ENCODE measurements at regions not wholly inside any gene's neighbourhood (a gene's known extent, or its start where the extent isn't known, plus 50 kb on each side); places are given as distances from the start of the nearest gene placed in this dataset.
"Not testable (repeated sequence)": the region's sequence is repeated elsewhere in the genome, so short reads cannot be mapped to it uniquely, and the experiment has no call there.

DNA sequence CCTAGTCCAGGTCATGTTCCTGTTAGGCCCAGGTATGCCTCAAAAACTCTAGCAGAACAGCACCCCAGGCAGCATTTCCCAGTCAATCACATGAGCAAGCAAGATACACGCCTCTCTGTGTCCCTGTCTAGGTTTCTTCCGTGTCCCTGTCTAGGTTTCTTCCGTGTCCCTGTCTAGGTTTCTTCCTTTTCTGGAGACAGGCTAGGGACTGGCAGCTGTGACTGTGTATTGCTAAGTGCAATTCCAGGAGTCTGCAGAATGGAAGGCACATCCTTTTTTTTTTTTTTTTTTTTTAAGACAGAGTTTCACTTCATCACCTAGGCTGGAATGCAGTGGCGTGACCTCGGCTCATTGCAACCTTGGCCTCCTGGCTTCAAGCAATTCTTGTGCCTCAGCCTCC, 77.6 kb downstream of the SETD4 start:
- no peak for DNase-seq

DNA sequence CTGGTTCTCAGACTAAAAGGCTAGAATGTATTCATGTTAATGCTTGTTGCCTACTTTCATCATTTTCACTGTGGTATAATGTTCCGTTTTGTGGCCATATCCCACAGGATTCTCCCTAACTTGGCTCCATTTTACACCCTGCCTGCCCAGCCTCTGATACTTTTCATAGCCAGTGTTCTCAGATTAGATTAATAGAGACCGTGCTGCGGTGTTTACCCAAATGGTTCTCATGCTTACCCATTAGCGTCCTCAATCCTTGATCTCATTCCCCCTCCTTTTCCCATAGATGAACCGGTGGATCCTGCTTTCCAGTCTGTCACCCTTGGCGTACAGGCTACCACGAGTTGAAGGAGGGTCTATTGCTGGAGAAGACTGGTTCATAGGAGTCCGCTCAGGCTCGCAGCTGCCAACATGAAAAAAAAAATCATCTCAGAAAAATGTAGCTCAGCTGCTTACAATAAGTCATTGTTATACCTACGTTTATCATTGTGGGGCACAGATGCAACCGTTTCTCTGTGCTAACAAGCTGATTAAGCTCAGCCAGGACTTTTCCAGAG, 78.7 kb downstream of the SETD4 start:
- DNase-seq: no peak

DNA sequence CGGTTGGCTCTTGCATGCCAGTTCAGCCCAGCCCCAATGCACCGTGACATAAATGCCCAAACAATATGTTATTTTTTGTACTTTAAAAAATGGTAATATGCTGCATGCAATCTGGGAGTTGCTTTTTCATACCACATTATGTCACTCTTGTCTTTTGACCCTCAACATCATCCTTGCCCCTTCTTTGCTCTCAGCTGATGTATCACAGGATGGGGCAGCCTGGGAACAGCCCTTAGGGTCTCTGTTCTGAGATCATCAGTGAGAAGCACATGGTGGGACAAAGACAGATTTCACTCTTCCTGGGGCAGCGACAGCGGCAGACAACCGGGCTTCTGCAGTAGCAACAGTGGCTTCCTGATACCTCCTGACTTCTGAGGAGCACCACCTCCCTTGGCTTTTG, 79.5 kb downstream of the SETD4 start:
- DNase-seq: no peak

DNA sequence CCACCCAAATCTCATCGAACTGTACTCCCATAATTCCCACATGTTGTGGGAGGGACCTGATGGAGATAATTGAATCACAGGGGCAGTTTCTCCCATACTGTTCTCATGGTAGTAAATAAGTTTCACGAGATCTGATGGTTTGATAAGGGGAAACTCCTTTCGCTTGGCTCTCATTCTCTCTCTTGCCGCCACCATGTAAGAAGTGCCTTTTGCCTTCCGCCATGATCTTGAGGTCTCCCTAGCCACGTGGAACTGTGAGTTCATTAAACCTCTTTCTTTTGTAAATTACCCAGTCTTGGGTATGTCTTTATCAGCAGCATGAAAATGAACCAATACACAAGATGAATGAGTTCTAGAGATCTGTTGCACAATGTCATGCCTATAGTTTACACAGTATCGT, 82.5 kb downstream of the SETD4 start:
- not testable (repeated sequence) for DNase-seq

DNA sequence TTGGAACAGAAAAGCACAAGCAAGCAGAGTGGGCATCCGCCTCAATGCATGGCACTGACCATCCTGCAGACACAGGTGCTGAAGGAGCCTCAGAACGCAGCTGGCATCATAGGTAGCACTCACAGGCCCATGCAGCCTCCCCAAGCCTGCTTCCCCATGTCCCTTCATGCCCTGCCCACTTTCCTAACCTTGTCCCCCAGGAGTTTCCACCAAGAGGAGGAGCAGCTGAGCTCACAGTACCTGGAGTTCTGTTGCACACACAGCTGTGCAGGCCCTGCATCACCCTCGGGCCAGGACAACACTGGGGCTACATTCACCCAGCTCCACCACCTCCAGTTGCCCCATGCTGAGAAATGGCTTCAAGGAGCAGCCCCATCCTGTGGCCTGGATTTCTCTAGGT, 83.4 kb downstream of the SETD4 start:
- DNase-seq: no peak

DNA sequence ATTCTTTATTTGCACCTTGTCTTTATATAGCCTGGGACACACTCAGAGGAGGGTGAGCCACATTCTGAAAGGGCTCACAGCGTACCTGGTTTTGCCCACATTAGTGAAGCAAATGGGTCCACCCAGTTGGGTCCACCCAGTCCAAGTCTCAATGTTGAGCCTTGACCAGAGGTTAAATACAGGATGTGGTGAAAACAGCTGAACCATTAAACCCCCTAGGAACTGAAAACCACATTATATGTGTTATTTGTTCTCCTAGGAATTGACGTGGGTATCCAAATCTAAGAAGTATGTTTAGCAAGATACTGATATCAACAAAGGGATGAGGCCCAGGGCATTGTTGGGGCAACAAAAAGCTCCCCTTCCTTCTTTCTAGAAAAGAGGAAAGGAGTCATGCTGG, 83.8 kb downstream of the SETD4 start:
- DNase-seq: no peak

DNA sequence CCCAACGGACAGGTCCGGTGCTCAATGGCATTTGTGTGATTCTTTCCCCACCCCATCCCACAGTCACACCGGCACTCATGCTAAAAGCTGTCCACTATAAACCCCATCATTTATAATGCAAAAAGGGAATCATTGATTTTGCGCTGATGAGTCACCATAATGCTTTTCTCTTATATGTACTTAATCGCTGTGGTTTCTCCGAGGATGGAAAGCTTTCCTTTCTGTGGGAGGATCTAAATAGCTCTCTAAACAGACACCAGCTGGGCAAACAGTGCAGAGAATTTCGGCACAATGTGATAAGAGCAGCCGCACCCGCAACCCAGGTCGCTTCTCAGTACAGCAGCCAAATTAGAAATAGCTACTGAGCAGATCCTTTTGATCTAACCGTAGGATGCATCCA, 85.6 kb downstream of the SETD4 start:
- no peak for DNase-seq

DNA sequence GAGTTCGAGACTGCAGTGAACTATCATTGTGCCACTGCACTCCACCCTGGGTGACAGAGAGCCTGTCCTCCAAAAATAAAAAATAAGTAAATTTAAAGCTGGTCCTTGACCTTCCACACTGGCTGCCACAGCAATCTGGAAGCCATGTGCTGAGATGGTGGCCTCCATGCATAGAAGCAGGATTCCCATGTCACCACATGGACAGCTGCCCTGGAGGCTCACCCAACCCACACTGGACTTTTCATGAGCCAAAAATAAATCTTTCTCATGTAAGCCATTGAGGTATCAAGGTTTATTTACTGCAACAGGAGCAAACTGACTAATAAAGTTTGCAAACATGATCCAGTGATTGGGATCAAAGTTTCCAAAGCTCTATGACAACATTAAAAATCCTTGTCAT, 88.5 kb downstream of the SETD4 start:
- no peak for DNase-seq

DNA sequence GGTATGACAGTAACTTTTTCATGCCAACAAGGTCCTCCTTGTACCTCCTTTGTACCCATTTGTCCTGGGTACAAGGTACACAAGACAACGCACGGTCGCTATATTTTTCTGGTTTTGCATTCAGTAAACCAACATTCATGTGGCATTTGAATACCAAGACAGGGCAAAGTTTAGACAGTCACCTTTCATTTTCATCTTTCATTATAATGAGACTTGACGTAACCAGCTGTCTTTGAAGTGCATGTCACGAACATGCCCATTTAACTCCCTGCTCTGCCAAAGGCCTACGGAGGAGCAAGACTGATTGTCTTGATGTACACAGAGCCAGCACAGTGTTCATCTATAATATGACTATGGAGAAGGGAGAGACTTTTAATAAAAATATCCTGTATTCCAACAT, 91.0 kb downstream of the SETD4 start:
- no peak for DNase-seq

DNA sequence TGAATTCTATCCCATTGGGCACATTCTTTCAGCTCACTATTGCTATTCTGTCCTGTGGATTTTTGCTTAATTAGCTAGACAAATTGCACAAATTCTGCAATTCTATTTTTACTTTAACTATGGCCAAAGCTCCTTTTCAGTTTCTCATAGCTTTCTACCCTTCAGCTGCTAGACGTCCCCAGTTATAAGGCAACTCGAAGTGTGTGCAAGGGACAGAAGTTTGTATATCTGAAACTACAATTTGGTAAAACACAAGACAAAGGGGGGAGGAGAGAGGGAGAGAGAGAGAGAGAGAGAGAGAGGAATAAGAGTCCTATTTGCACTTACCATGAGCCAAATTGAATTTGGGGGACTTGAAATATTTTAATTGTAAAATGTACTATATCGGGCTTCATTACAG, 91.8 kb downstream of the SETD4 start:
- DNase-seq: no peak

DNA sequence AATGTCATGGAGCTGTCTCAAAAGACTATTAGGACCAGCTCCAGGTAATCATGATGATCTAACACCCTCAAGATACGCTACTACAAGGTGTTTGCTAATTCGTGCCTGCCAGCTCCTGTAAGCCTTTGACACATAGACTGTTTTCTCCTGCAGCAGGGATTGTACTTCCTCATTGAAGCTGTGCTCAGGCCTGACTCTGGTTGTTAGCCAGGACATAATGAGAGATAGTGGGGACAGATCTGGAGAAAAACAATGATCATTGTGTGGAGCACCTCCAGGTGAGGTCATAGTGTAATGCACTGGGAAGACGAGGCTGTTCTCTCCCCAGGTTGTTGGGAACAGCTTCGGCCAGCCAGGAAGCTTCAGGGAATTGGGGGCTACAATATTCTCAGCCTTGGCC, 94.6 kb downstream of the SETD4 start:
- DNase-seq: no peak

DNA sequence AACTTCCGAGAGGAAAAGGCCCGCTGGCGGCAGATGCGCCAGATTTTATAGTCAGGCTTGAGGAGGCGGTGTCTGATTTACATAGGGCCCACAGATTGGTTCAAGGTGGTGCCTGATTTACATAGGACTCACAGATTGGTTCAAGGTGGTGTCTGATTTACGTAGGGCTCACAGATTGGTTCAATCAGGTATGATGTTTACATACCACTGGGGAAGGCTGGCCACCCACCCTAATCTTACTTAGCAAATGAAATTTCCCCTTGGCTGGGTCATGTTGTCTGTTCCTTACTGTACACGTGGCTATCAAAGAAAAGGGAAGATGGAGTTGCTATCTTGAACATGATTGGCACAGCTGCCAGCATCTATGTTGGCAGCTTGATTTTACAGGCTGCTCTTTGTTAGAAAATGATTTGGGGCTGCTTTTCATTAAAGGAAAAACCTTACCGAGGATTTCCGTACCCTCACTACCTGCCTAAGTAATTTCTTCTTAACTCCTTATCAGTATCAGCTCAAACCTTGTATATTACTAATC, 96.3 kb downstream of the SETD4 start:
- no peak for DNase-seq

DNA sequence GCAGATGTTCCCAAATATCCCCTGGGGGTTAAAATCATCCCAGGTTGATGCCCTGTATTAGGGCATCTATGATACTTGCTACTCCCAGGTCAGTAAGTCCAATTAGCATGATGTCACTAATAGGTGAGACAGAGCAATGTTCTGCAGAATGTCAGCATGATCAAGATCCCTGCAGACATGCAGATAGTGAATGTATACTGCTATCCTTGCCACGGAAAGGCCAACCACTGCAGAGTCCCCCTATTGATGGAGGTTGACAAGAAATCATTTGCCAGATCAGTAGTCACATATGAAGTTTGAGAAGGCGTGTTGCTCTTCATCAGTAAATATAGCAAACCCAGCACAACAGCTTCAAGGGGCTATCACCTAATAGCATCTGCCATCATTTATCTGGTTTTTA, 97.4 kb downstream of the SETD4 start:
- DNase-seq: no peak

DNA sequence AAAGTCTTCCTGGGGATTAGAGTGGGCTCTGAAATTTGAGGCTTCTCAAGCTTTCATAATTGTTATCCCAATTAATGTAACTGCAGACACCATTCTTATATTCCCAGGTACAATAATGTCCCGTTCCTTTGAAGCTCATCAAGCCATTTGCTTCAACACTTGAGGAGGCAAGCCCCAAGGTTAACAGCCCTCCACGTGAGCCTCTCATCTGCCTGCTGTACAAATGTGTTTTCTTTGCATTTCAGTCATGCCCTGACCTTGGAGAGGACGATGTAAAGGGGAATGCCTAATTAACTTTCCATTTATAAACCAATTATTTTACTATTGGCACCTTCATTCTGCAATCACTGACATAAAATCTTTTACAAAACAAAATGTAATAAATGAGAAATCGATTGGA, 106.3 kb downstream of the SETD4 start:
- no peak for DNase-seq

DNA sequence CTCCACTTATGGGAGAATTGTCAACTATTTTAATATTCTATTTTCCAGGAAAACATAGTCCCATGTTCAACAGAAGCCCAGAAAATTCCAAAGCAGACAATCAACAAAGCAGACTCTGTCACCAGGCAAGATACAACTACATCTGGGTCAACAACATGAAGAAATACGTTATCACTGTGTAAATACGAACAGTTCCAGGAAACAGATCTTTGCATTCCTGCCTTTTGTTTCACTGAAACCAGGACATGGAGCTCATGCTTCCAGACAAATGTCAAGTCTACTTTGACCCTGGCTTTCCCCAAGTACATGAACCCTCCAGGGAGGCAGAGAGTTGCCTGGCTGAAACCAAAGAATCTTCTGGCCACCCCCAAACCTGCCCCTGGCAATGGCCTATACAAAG, 106.7 kb downstream of the SETD4 start:
- no peak for DNase-seq

DNA sequence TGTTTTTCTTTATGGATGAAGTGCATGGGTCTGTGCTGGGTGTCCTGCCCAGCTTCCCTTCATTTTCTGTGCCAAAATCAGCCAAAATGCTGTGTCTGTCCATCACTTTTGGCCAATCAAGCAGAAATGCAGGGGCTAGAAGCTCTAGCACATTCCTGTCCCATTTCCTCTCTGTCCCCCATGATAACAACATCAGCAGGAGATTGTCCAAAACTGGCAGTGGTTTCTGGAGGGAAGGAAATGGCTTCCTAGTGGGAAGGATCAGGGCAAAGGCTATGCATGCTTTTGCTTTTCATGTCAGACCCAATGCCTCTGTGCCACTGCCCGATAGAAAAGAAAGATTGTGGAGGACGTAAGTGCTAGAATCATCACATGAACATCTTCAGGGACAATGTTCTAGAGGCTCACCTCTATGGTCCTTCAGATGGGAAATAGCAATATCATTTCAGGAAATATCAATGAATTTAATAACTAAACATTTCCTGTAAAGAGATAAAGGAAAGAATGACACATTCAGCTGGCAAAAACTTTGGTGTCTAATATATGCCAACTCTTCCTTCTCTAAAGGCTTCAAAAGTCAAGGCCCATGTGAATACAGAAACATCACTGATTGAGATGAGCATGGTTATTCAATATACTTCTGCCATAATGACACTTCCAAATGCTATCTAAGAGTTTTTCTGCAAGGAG, 107.5 kb downstream of the SETD4 start:
- no peak for DNase-seq

DNA sequence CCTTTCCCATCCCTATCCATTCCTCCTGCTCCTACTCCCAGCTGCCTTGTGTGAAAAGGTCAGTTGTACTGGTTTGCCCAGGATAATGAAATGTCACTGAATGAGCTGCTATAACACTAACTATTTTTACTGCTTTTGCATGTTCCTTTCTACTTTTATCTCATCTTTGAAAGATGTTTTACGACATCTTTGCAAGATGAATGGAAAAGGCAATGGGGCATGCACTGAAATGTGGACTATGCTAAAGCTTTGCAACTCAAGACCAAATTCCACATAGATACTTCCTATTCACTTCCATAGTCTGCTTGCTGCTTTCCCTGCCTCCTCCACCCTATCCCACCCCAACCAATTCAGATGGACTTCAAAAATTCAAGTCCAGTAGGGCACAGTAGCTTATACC, 111.3 kb downstream of the SETD4 start:
- DNase-seq: no peak

DNA sequence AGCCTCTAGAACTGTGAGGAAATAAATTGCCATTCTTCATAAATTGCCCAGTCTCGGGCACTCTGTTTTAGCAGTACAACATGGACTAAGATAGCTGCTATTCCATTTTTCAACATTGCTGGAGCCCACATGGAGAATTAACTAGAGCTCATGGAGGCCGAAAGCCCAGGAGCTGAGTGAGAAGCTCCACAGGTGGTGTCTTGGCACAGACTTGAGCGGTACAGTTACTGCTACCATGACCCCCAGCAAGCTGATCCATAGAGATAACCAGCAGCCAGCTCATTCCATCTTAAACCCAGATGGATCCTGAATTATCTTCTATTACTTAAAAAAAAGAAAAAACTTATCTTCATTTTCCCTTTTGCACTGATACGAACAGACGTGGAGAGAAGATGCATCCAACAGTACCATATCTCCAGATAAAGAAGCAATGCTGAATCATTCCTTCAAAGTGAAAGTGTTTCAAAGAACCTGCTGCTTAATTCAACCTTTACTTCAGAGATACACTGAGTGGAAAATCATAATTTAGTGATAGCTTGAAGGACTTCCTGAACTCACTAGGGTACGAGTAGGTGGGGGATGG, 115.1 kb downstream of the SETD4 start:
- DNase-seq: no peak

DNA sequence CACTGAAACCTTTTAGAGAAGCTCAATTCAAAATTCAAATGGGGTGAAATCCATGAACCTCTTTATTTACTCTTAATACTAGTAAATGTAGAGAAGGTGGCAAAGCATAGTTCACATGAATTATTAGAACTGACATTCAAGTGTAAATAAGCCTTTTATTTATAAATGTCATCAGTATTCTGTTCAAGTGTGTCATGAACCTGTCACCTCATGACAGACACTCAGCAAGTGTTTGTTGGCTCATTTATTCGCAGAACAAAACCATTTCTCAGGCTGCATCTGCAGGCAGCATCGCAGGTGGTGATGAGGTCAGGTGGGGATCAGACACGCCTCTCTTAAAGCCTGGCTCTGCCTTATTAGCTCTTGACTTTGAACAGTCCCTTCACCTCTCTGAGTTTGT, 116.6 kb downstream of the SETD4 start:
- no peak for DNase-seq

DNA sequence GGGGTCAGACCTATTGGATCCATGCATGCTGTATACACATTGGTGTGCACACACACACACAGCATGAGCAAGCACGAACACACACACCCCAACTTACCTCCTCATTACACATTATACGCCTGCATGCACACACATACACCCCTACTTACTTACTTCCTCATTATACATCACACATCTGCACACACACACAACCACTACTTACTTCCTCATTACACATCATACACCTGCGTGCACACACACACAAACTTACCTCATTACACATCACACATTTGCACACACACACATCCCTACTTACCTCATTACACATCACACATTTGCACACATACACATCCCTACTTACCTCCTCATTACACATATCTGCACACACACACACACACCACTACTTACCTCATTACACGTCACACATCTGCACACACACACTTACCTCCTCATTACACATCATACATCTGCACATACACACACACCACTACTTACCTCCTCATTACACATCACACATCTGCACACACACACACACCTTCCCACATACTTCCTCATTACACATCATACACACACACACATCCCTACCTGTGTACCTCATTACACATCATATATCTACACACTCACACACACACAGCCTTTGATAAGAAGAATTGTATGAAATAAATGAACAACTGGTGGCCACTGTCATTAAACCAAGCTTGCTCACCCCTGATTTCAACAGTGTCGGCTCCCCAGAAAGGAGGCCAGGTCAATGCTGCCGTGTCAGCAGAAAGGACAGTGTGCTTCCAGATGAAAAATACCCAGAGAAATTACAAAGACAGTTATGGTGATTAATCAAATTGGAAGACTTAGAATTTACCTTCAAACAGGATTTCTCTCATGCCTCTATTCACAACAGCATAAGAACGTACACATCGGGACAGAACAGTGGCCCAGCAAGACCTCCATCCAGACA, 117.8 kb downstream of the SETD4 start:
- DNase-seq: no peak

DNA sequence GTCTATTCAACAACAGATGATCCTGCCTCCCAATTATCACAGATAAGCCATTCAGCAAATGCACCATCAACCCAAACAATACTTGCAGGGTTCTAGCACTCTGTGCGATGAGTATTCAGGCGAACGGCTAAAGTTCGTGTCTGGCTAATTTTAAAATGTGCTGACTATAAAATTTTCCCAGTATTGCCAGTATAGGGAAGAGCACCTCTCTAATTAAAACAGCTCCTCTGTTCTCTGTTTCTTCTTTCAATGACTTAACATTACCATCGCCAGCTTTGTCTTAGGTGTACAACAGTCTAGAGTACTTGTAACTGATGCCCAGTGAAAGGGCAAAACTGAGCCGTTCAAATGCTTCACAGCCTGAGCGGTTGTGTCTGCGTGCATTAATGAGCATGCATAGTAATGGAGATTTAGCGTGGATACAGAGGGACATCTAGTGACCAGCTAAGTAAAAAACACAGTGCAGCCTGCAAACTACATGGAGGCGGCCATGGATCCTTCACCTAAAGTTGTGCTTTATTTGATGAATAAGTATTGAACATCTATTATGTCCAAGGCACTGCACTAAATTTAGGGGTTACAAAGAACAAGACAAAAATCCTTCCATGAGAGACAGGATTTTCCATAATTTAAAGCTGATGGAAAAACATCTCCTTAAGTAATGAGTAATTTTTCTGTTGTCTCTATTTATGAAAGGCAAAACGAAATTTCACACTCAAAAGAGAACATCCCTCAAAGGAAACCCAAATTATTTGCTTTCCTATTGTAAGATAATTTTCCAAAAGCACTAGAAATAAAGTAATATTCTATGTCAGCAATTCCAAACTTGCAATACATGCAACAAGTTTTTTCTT, 120.0 kb downstream of the SETD4 start:
- DNase-seq: no peak

DNA sequence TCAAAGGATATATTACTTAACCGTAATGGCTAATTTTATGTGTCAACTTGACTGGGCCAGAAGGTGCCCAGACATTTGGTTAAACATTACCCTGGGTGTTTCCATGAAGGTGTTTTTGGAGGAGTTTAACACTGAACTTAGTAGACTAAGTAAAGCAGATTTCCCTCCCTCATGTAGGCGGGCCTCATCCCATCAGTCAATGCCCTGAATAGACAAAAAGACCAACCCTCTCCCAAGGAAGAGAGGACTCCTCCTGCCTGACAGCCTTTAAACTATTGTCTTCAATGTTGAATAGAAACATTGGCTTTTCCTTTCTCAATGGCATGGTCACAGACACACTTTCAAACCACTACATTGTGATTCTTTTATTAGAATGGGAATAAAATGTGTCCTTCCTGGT, 121.9 kb downstream of the SETD4 start:
- DNase-seq: no peak

DNA sequence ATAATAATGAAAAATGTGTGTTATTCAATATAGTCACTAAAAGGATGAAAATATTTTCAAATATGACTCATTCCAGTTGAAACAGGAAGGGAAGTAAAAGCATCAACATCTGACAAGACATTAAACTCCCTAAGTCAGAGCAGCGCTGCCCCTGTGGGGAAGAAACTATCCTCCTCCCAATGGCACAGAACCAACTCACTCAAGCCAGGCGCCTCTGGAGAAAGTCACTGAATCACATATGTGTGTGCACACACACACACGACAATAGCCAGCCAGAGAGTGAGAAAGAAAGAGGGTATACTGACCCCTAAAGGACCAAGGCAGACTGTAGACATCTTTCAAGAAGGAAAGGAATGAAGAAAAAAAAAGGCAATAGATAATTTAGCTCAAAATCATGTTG, 126.9 kb downstream of the SETD4 start:
- no peak for DNase-seq

Measured in stimulated activated CD4-positive, alpha-beta T cell treated with anti-CD3 and anti-CD28 coated beads, Interleukin-12 subunit alpha, Interleukin-12 subunit beta, amount 100 ng/mL, for 4 hours (primary cell).